ENCODE measurements at regions not wholly inside any gene's neighbourhood (a gene's known extent, or its start where the extent isn't known, plus 50 kb on each side); places are given as distances from the start of the nearest gene placed in this dataset.

DNA sequence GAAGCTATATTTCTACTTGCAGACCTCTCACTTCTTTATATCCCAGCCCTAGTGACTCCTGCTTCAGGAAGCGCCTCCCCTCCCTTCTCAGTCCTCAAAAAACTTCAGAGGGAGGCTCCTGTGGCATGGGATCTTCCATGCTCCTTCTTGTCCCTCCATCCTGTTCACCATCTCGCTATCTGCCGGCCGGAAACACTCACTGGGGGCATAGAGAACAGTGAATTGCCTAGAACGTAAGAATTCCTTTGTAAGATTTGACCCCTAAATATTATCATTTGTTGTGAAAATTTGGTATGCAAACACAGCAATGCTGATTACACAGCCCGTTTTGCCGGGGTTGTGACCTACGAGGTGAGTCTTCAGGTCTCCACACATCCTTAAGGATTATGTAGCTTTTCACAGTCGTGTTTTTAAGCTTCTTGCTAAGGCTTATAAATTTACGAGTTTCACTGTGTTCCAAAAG, 218.7 kb upstream of the ATP10A start:
- no peak for DNase-seq (ENCODE audit: low read depth in 1 of 2, low spot score in 1 of 2)

GRCh38 chr15:26075770-26076169, 212.6 kb upstream of the ATP10A start:
- H3K4me3 ChIP-seq, result no peak overlapping the region
- H3K27ac ChIP-seq, result no peak overlapping the region
- no peaks in the 10 kb centered on the region for H3K4me1 ChIP-seq (ENCODE audit: low read depth)
- no peak for DNase-seq (ENCODE audit: low read depth in 1 of 2, low spot score in 1 of 2)
- H3K9me3 ChIP-seq (ENCODE audit: low read depth), result no peaks in the 10 kb centered on the region
- TF ChIP-seq, protein P1, sequence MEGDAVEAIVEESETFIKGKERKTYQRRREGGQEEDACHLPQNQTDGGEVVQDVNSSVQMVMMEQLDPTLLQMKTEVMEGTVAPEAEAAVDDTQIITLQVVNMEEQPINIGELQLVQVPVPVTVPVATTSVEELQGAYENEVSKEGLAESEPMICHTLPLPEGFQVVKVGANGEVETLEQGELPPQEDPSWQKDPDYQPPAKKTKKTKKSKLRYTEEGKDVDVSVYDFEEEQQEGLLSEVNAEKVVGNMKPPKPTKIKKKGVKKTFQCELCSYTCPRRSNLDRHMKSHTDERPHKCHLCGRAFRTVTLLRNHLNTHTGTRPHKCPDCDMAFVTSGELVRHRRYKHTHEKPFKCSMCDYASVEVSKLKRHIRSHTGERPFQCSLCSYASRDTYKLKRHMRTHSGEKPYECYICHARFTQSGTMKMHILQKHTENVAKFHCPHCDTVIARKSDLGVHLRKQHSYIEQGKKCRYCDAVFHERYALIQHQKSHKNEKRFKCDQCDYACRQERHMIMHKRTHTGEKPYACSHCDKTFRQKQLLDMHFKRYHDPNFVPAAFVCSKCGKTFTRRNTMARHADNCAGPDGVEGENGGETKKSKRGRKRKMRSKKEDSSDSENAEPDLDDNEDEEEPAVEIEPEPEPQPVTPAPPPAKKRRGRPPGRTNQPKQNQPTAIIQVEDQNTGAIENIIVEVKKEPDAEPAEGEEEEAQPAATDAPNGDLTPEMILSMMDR (IDR thresholded peaks at IDR 0.05; ENCODE audit: low read depth, low read length), result no peak
- H3K27me3 ChIP-seq, result no peaks in the 10 kb centered on the region
- H3K36me3 ChIP-seq, result no peaks in the 10 kb centered on the region

More for the DNA sequence above, 218.7 kb upstream of the ATP10A start:
- H3K27ac ChIP-seq, result no peak overlapping the region
- H3K4me3 ChIP-seq, result no peak overlapping the region
- H3K36me3 ChIP-seq, result no peaks in the 10 kb centered on the region
- no peaks in the 10 kb centered on the region for H3K9me3 ChIP-seq (ENCODE audit: low read depth)
- TF ChIP-seq, protein P1 (IDR thresholded peaks at IDR 0.05; ENCODE audit: low read depth, low read length), result no peak
- no peaks in the 10 kb centered on the region for H3K27me3 ChIP-seq
- no peaks in the 10 kb centered on the region for H3K4me1 ChIP-seq (ENCODE audit: low read depth)

DNA sequence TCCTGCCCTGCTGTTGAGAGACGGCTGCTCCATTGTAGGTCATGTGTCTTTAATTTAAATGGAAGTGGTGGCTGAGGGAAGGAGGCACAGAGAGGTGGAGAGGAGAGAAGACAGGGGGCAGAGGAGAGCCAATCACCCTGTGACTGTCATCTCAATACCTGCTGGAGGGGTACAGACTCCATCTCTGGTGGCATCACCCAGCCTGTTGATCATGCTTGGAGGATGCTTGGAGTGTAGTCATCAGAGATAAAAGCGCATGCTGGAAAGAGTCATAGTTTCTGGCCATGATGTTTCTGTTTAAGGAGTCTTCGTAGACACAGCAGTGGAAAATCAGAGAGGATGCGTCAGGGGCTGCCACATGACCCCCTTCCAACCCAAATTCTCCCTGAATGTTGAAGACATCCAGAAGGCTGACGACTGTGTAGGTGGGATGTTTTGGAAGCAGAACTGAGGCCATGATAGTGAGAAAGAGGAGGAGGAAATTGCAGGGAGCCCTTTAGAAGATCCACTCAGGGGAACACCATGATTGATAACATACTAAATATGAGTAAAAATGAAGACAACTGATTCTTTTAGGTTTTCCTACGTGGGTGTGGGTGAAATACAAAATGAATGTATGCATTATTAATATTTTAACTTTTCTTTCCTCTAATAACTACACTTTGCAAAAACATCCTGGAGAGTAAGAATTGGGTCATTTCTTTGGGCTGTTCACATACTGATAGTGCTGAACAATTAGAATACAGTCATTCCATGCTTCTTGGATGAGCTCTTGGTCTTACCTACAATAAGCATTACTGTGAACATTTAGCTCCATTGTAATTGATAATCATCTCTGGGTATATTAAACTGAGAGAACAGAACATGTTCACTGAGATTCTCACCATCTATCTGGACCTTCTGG, 210.6 kb upstream of the ATP10A start:
- Histone ChIP-seq H3K27me3 (no peaks in the 10 kb centered on the region), H3K36me3 (no peaks in the 10 kb centered on the region), H3K4me1 (ENCODE audit: low read depth) (no peaks in the 10 kb centered on the region), H3K9me3 (ENCODE audit: low read depth) (no peaks in the 10 kb centered on the region), H3K27ac (no peak overlapping the region), H3K4me3 (no peak overlapping the region)
- DNase-seq (ENCODE audit: low read depth in 1 of 2, low spot score in 1 of 2), result no peak
- TF ChIP-seq, protein P1 (IDR thresholded peaks at IDR 0.05; ENCODE audit: low read depth, low read length), result no peak

DNA sequence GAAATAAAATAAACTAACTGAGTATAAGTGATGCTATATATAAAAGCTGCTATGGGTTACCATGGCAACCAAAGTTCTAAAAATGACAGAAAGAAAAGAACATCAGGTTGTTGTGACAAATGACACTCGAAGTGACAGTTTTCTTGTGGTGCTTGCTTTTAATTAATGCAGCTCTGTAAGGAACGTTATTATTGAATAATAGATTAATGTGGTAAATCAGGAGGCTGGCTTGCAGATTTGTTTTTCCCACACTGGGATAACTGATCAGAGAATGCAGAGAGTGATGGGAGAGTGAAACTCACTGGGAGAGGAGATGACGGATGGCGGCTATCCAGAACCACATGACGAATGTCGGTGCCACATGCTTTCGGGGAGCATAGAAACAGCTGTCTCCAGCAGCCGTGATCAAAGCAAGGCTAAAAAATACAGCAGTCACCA, 207.0 kb upstream of the ATP10A start:
- TF ChIP-seq, protein P1 (IDR thresholded peaks at IDR 0.05; ENCODE audit: low read depth, low read length), result no peak
- Histone ChIP-seq H3K27ac (no peak overlapping the region), H3K9me3 (ENCODE audit: low read depth) (no peaks in the 10 kb centered on the region), H3K36me3 (no peaks in the 10 kb centered on the region), H3K4me3 (no peak overlapping the region), H3K27me3 (no peaks in the 10 kb centered on the region), H3K4me1 (ENCODE audit: low read depth) (no peaks in the 10 kb centered on the region)
- no peak for DNase-seq (ENCODE audit: low read depth in 1 of 2, low spot score in 1 of 2)

GRCh38 chr15:26069231-26069641, 206.1 kb upstream of the ATP10A start:
- H3K9me3 ChIP-seq (ENCODE audit: low read depth), result no peaks in the 10 kb centered on the region
- TF ChIP-seq, protein P1 (IDR thresholded peaks at IDR 0.05; ENCODE audit: low read depth, low read length), result no peak
- no peaks in the 10 kb centered on the region for H3K27me3 ChIP-seq
- H3K4me1 ChIP-seq (ENCODE audit: low read depth), result no peaks in the 10 kb centered on the region
- no peak overlapping the region for H3K27ac ChIP-seq
- no peak for DNase-seq (ENCODE audit: low read depth in 1 of 2, low spot score in 1 of 2)
- no peak overlapping the region for H3K4me3 ChIP-seq
- H3K36me3 ChIP-seq, result no peaks in the 10 kb centered on the region
